Activated CD4-positive, alpha-beta T cell treated with anti-CD3 and anti-CD28 coated beads, Interleukin-2, amount 50 U/mL, for 1 hour (primary cell): ENCODE measurements at regions not wholly inside any gene's neighbourhood (a gene's known extent, or its start where the extent isn't known, plus 50 kb on each side); places are given as distances from the start of the nearest gene placed in this dataset.

Experiments
- DNase-seq: peaks from one replicate; pipeline ENCODE4 v3.0.0-alpha.2; 2020

DNA sequence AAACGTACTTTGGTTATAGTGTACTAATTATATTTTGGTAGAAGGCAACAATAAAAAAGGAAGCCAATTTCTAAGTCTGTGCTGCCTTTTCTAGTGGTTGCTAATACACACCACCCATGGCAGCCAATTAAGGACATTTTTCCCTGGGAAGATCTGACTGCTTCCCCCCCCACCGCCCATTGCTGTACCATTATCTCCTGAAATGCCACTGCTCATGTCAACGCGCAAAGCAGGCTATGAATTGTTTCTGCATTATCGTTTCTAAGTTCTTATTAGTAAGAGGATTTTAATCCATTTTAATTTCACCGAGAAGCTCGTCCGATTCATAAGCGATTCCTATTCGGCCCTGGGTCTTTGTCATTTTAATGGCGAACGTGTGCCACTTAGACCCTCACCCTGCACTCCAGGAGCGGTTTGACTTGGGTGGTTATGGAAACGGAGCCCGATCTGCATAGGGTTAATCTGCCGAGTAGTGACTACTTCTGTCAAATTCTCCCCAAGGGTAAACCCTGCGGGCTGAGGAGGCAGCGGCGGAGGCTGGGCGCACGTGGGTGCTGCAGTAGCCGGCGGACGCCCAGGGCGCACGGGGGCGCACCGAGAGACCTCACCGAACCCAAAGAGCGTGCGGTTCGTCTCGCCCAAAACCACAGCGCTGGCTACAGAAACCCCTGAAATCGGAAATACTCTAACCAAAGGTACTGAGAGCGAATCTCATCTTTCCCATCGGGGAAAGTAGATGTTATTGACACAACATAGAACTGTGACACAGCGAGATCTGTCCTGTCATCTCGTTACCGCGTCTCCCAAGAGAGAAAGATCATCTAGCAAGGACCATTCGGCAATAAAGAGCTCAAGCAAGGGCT, 55.8 kb upstream of the SHC3 start:
- peak; percentile 6 for DNase-seq

GRCh38 chr9:89236955-89237573, 58.4 kb upstream of the SHC3 start:
- no peak for DNase-seq

DNA sequence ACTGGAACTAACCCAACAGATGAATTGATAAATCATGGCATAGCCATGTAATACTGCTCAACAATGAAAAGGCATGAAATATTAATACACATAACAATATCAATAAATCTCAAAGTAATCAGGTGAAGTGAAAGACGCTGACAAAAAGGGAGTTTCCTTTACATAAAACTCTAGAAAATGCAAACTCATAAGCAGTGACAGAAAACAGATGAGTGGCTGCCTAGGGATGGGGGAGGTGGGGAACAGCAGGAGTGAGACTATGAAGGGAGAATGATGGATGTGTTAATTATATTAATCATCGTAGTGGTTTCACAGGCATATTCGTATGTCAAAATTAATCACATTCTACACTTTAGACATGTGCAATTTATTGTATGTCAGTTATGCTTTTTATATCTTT, 59.8 kb upstream of the SHC3 start:
- DNase-seq: no peak

- no peak for DNase-seq
These were observed 64.9 kb upstream of the SHC3 start for GRCh38 chr9:89243296-89244061.

DNA sequence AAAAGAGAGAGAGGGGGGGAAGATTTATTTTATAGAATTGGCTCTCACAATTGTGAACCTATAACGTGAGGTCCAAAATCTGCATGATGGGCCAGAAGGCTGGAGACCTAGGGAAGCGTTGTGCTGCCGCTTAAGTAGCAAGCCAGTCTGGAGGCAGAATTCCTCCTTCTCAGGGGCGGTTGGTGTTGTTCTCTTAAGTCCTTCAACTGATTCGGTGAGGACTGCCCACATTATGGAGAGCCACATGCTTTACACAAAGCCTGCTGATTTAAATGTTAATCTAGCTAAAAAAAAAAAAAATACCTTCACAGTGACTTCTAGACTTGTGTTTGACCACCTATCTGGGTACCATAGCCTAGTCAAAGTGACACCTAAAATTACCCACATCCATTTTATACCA, 64.2 kb upstream of the CKS2 start:
- DNase-seq: no peak

GRCh38 chr9:89247431-89248353, 63.3 kb upstream of the CKS2 start:
- DNase-seq: no peak

DNA sequence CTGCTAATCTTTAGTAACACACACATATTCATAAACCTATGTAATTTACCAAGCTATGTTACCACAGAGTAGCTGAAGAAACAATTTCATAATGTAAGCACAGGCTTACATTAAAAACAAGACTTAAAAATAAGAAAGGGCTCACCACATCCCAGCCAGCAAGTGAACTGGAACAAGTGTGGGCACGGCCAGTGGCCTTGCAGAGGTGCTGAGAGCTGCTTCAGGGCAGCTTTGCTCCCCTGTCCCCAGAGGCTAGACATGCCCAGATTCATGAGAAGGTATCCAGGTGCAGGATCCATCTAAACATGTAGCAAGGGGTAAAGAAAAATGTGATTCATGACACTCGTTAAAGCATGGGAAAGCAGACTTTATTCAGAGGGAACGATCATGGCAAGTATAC, 62.0 kb upstream of the CKS2 start:
- no peak for DNase-seq

DNA sequence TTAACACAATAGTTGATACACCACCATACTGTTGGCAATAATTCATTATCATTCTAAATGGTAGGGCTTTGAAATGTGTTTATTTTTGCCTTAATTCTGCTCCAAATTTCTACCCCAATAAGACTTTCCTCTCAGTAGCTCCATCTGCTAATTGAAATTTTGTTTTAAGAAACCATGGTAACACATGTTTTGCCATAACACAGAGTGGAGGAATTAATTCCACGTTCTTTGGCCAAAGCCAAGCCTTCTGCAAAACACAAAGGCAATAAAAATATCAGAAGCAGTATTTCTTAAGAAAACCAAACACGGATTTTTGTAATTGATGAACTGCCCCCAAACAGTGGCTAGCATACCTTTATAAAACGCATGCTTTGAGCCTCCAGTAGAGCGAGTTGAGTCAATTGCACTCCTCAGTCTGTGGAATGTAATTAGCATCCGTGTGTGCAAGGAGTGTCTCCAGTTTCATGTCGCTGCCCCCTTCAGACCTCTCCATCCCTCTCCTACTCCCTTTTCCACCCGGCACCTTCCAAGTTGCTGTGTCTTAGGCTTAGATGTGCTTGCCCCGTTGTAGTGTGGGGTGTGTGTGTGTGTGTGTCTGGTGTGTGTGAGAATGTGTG, 58.2 kb upstream of the CKS2 start:
- no peak for DNase-seq

GRCh38 chr9:89254058-89254772, 56.8 kb upstream of the CKS2 start:
- DNase-seq: no peak

GRCh38 chr9:89254773-89255125, 56.2 kb upstream of the CKS2 start:
- DNase-seq: no peak

- no peak for DNase-seq
These were observed 54.8 kb upstream of the CKS2 start for GRCh38 chr9:89256225-89256624.

DNA sequence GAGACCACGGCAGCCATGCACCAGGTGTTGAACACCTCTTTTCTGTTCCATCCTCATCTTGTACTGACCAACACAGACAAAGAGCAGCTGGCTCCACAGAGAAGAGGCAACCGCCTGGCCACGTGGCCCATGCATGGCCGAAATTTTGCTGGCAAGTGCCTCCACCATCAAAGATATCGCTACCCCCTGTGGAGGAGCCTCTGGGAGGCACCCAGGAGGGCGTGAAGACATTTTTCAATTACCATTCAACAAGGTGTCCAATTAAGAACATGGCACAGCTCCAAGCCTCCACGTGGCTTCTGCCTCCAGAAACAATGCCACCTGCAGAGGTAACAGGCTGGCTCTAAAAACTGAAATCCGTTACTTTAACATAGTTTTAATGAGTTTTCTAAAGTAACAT, 54.4 kb upstream of the CKS2 start:
- no peak for DNase-seq

DNA sequence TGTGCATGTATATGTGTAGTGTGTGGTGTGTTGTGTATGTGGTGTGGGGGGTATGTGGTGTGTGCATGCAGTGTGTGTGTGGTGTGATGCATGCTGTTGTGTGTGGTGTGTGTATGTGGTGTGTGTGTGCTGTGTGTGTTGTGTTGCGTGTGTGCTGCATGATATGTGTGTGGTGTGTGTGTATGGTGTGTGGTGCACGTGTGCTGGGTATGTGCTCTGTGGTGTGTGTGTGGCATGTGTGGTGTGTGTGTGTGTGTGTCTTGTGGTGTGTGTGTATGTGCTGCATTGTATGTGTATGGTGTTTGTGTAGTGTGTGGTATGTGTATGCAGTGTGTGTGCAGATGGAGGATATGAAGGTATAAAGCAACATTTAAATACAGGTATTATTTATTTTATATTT, 50.5 kb upstream of the CKS2 start:
- DNase-seq: no peak
